ENCODE measurements at regions not wholly inside any gene's neighbourhood (a gene's known extent, or its start where the extent isn't known, plus 50 kb on each side); places are given as distances from the start of the nearest gene placed in this dataset.

DNA sequence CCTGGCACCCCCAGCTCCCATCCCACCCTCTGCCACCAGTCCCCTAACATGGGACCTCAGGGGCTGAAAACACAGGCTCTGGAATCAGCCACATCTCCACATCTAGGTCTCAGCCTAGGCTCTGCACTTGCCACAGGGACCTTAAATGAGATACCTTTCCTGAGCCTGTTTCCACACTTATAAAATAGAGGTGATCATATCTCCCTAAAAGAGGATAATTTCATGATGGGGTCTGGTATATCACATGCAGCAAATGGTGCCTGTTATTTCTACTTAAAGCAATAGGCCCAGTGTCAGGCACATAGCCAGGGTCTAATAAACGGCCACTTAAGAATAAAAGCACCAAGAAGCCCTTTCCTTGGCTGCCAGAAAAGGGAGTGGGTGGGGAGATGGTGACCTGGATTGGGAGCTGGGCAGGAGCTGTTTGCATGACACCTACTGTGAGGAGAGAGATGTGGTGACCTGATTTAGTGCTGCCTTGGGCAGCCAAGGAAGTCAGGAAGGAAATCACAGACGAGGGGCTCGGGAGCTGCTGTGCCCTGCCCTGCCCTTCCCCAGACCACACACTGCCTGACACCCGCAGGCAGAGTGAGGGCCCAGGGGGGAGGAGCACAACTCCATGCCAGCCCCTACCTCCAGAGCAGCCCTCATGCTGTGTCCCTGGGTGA lies 71.2 kb downstream of the IRF2BPL start:
- DNase-seq, result no peak
- peaks cover 83% of the 10 kb centered on the region for H3K4me1 Mint-ChIP-seq
- H3K27me3 Mint-ChIP-seq, result no peaks in the 10 kb centered on the region
- CTCF ChIA-PET, result interaction anchor here (0.6 to 1.5 kb wide), 7 partner anchors 10 to 113 kb away, joined by 3 to 7 read pairs (median 3); no protein-coding TSS in a partner anchor
- H3K36me3 Mint-ChIP-seq (ENCODE audit: low read depth), result peaks cover 1% of the 10 kb centered on the region
- H3K27ac Mint-ChIP-seq, result peak overlapping the region; percentile 97
- POLR2A ChIA-PET, result interaction anchor here (0.6 to 0.7 kb wide), 3 partner anchors 15 to 37 kb away, joined by 3 to 6 read pairs (median 5); no protein-coding TSS in a partner anchor
- H3K9me3 Mint-ChIP-seq, result no peaks in the 10 kb centered on the region
- H3K4me3 Mint-ChIP-seq, result peak overlapping the region; percentile 69

- DNase-seq, result peak; percentile 90
- peaks cover 82% of the 10 kb centered on the region for H3K4me1 Mint-ChIP-seq
- peak overlapping the region; percentile 69 for H3K4me3 Mint-ChIP-seq
- H3K9me3 Mint-ChIP-seq, result no peaks in the 10 kb centered on the region
- H3K27ac Mint-ChIP-seq, result peak overlapping the region; percentile 97
- ChIA-PET POLR2A (interaction anchor here (0.6 kb wide), 2 partner anchors 78 to 1878 kb away, joined by 3 to 5 read pairs; no protein-coding TSS in a partner anchor), CTCF (interaction anchor here (1.1 to 2.1 kb wide), 3 partner anchors 9 to 50 kb away, joined by 4 to 9 read pairs (median 4); no protein-coding TSS in a partner anchor)
- no peaks in the 10 kb centered on the region for H3K27me3 Mint-ChIP-seq
- H3K36me3 Mint-ChIP-seq (ENCODE audit: low read depth), result no peaks in the 10 kb centered on the region
These were observed 72.0 kb downstream of the IRF2BPL start for GRCh38 chr14:76956316-76957090.

- ChIA-PET POLR2A (interaction anchor here (0.6 kb wide), 3 partner anchors 26 to 1878 kb away, joined by 3 to 5 read pairs (median 3); no protein-coding TSS in a partner anchor), CTCF (interaction anchor here (0.9 to 2.1 kb wide), 6 partner anchors 8 to 71 kb away, joined by 3 to 9 read pairs (median 4); no protein-coding TSS in a partner anchor)
- Mint-ChIP-seq H3K9me3 (no peaks in the 10 kb centered on the region), H3K27ac (peak overlapping the region; percentile 97), H3K4me3 (peak overlapping the region; percentile 63), H3K4me1 (peaks cover 82% of the 10 kb centered on the region), H3K27me3 (no peaks in the 10 kb centered on the region), H3K36me3 (ENCODE audit: low read depth) (no peaks in the 10 kb centered on the region)
- DNase-seq, result peak; percentile 77
These were observed 72.8 kb downstream of the IRF2BPL start for GRCh38 chr14:76955575-76956315.

DNA sequence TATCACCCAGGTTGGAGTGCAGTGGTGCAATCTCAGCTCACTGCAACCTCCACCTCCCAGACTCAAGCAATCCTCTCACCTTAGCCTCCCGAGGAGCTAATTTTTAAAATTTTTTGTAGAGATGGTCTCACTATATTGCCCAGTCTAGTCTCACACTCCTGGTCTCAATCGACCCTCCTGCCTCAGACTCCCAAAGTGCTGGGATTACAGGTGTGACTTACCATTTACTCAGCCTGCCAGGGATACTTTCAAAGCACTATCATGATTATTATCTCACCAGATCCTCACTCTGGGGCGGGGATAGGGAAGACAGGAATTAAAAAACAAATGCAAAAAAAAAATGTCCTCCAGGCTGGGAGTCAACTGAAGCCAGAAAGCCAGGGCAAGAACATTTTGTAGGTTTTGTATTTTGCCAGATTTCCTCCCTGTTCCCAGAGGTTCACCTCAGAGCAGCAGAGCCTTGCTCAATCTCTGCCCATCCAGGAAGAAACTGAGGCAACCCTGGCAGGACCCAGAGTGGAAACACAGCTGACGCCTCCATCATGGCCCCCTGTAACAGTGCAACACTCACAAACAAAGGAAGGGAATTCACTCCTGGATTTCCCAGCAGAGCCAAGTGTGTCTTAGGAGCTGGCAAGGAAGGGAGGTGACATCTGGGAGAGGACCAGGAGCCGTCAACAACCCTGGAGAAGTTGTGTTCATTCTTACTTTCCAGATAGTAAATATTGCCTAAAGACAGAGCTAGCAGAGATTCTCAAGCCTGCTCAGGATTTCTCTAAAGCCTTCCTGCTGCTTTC lies 73.9 kb downstream of the IRF2BPL start:
- Mint-ChIP-seq H3K27ac (peak overlapping the region; percentile 97), H3K9me3 (no peaks in the 10 kb centered on the region), H3K27me3 (no peaks in the 10 kb centered on the region), H3K36me3 (ENCODE audit: low read depth) (no peaks in the 10 kb centered on the region), H3K4me1 (peaks cover 83% of the 10 kb centered on the region), H3K4me3 (no peak overlapping the region)
- ChIA-PET CTCF (interaction anchor here (0.6 to 2.1 kb wide), 6 partner anchors 14 to 90 kb away, joined by 3 to 9 read pairs (median 4); no protein-coding TSS in a partner anchor), POLR2A (no interaction called here)
- no peak for DNase-seq

DNA sequence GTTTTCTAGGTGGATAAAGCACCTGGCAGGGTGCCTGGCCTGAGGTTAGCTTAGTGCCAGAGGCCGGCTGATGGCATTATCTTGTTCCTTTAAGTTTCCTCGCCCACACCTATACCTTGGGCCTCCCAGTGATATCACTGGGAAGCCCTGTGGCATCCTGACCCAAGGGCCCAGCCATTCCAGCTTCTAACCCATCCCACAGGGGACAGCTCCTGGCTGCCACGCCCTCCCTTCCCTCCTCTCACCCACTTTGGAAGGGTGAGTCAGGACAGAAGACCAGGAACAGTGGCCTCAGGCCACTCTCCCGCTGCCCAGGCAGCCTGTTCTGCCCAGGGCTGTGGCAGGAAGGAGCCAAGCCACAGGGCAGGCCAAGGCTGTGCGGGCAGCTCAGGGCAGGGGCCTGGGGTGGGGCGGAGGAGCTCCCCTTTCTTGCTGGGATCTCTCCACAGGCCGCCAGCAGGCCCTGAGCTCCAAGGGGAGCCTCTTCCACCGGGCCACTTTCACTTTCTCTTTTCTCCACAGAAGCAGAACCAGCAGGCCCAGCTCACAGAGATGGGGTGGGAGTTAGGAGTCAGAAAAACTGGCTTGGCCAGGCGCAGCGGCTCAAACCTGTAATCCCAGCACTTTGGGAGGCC lies 75.1 kb downstream of the IRF2BPL start:
- H3K9me3 Mint-ChIP-seq, result no peaks in the 10 kb centered on the region
- no peaks in the 10 kb centered on the region for H3K36me3 Mint-ChIP-seq (ENCODE audit: low read depth)
- POLR2A ChIA-PET, result interaction anchor here (1.0 to 1.2 kb wide), 3 partner anchors 9 to 24 kb away, joined by 3 to 5 read pairs (median 3); no protein-coding TSS in a partner anchor
- H3K27me3 Mint-ChIP-seq, result no peaks in the 10 kb centered on the region
- H3K4me3 Mint-ChIP-seq, result peak overlapping the region; percentile 44
- DNase-seq, result peak; percentile 78
- CTCF ChIA-PET, result interaction anchor here (0.9 to 2.5 kb wide), 11 partner anchors 9 to 115 kb away, joined by 3 to 18 read pairs (median 5); no protein-coding TSS in a partner anchor
- H3K27ac Mint-ChIP-seq, result peak overlapping the region; percentile 91
- peaks cover 77% of the 10 kb centered on the region for H3K4me1 Mint-ChIP-seq

DNA sequence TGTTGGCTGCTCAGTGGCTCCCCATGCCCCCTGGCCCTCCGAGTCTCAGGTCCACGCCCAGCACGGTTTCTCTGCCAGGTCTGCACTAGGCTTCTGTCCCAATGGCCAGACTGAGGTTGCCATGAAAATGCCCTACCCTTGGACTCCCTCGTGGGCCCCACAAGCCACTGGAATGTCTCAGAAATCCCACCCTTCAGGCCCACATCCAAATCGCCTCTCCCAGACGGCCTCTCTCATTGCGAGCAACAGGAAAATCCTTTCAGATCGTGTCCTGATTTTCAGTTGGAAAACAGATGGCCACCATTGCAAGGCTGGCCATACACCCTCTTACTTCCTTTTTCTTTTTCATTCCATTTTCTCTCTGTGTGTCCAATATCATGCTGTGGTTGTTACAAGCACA lies 77.3 kb downstream of the IRF2BPL start:
- no peaks in the 10 kb centered on the region for H3K9me3 Mint-ChIP-seq
- ChIA-PET CTCF (interaction anchor here (1.1 to 1.3 kb wide), 2 partner anchors 10 to 103 kb away, joined by 3 to 4 read pairs; no protein-coding TSS in a partner anchor), POLR2A (interaction anchor here (0.7 kb wide), 1 partner anchor 26 kb away, joined by 3 read pairs; no protein-coding TSS in a partner anchor)
- H3K4me1 Mint-ChIP-seq, result peaks cover 79% of the 10 kb centered on the region
- DNase-seq, result no peak
- H3K27me3 Mint-ChIP-seq, result no peaks in the 10 kb centered on the region
- no peaks in the 10 kb centered on the region for H3K36me3 Mint-ChIP-seq (ENCODE audit: low read depth)
- H3K4me3 Mint-ChIP-seq, result no peak overlapping the region
- no peak overlapping the region for H3K27ac Mint-ChIP-seq

DNA sequence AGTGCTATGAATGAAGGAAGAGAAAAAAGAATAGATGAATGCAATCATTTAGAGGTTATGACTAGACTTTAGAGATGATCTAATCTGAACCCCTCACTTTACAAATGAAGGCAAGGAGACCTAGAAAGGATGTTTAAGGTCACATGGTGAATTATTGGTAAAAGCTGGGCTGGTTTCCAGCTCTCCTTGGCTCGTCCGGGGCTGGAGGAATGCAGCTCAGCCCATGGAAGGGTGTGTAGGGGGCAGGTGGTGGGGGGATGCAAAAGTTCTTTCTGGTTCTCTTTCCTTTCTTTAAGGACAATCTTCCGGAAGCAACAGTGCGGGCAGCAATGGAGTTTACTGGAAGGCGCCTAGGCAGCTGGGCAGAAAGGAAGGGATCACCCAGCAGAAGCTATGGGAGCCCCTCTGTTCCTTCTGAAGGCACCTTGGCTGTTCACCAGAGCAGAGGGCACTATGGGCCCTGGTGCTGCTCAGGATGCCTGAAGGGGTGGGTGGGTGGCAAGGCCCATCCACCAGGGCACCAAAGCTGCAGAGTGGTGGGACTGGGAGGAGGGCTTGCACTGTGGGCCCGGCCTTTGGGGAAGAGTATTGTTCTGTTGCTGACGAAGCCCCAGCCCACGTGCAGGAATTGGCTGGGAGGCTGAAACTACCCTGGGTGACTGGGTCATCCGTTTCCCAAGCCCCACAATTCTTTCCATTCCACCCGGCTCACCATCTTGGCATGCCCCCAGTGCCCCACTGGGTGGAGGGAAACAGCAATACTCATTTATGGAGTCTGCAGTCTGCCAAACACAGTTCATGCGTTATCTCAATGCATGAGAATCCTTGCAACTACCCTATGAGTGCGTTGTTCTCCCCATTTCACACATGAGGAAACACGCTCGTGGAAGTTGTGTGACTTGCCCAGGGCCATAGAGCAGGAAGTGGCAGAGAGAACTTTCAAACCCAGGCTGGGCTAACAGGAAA lies 78.2 kb downstream of the IRF2BPL start:
- H3K27me3 Mint-ChIP-seq, result no peaks in the 10 kb centered on the region
- DNase-seq, result no peak
- no peaks in the 10 kb centered on the region for H3K9me3 Mint-ChIP-seq
- POLR2A ChIA-PET, result no interaction called here
- CTCF ChIA-PET, result interaction anchor here (0.7 to 1.5 kb wide), 9 partner anchors 11 to 120 kb away, joined by 3 to 5 read pairs (median 3); no protein-coding TSS in a partner anchor
- peak overlapping the region; percentile 19 for H3K27ac Mint-ChIP-seq
- no peak overlapping the region for H3K4me3 Mint-ChIP-seq
- no peaks in the 10 kb centered on the region for H3K36me3 Mint-ChIP-seq (ENCODE audit: low read depth)
- H3K4me1 Mint-ChIP-seq, result peaks cover 72% of the 10 kb centered on the region

GRCh38 chr14:76948976-76949375 lies 79.5 kb downstream of the IRF2BPL start:
- peaks cover 62% of the 10 kb centered on the region for H3K4me1 Mint-ChIP-seq
- POLR2A ChIA-PET, result no interaction called here
- H3K36me3 Mint-ChIP-seq (ENCODE audit: low read depth), result no peaks in the 10 kb centered on the region
- H3K27ac Mint-ChIP-seq, result no peak overlapping the region
- CTCF ChIA-PET, result interaction anchor here (0.6 to 1.9 kb wide), 6 partner anchors 12 to 122 kb away, joined by 3 to 6 read pairs (median 4); no protein-coding TSS in a partner anchor
- no peak for DNase-seq
- H3K4me3 Mint-ChIP-seq, result no peak overlapping the region
- no peaks in the 10 kb centered on the region for H3K9me3 Mint-ChIP-seq
- H3K27me3 Mint-ChIP-seq, result no peaks in the 10 kb centered on the region

- H3K4me3 Mint-ChIP-seq, result no peak overlapping the region
- peaks cover 57% of the 10 kb centered on the region for H3K4me1 Mint-ChIP-seq
- H3K27ac Mint-ChIP-seq, result no peak overlapping the region
- POLR2A ChIA-PET, result interaction anchor here (1.2 kb wide), 1 partner anchor 14 kb away, joined by 3 read pairs; no protein-coding TSS in a partner anchor
- H3K9me3 Mint-ChIP-seq, result no peaks in the 10 kb centered on the region
- H3K36me3 Mint-ChIP-seq (ENCODE audit: low read depth), result no peaks in the 10 kb centered on the region
- CTCF ChIA-PET, result interaction anchor here (0.6 to 1.9 kb wide), 8 partner anchors 7 to 122 kb away, joined by 3 to 6 read pairs (median 4); no protein-coding TSS in a partner anchor
- DNase-seq, result no peak
- no peaks in the 10 kb centered on the region for H3K27me3 Mint-ChIP-seq
These were observed 80.1 kb downstream of the IRF2BPL start for GRCh38 chr14:76948213-76948947.

DNA sequence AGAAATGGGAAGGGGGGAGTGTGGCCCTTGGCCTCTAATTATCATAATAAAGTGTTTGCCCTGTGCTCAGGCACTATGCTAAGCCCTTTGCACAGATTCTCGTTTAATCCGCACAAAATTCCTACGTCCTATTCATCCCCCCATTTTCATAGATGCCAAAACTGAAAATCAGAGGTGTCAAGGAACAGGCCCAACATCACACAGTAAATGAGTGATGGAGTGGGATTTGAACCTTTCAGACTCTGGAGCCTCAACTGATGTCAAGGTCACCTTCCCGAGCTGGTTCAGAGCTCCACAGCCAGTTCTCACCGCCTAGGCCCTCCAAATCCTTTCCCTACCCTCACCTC lies 80.7 kb downstream of the IRF2BPL start:
- peaks cover 60% of the 10 kb centered on the region for H3K4me1 Mint-ChIP-seq
- H3K9me3 Mint-ChIP-seq, result no peaks in the 10 kb centered on the region
- H3K27me3 Mint-ChIP-seq, result no peaks in the 10 kb centered on the region
- ChIA-PET POLR2A (interaction anchor here (1.0 to 1.2 kb wide), 2 partner anchors 14 to 28 kb away, joined by 3 to 4 read pairs; no protein-coding TSS in a partner anchor), CTCF (interaction anchor here (0.7 to 1.9 kb wide), 11 partner anchors 8 to 121 kb away, joined by 3 to 7 read pairs (median 5); no protein-coding TSS in a partner anchor)
- H3K36me3 Mint-ChIP-seq (ENCODE audit: low read depth), result no peaks in the 10 kb centered on the region
- H3K4me3 Mint-ChIP-seq, result no peak overlapping the region
- DNase-seq, result no peak
- H3K27ac Mint-ChIP-seq, result no peak overlapping the region
